NB4 (cell line): ENCODE measurements at regions not wholly inside any gene's neighbourhood (a gene's known extent, or its start where the extent isn't known, plus 50 kb on each side); places are given as distances from the start of the nearest gene placed in this dataset.

ENCODE experiments used
- DNase-seq: peaks from one replicate; pipeline ENCODE4 v3.0.0; 2010; ENCODE audit warnings: low read depth
- H3K4me3 ChIP-seq: one replicate; pipeline ENCODE4 v1.5.1; 2011; ENCODE audit warnings: mild to moderate bottlenecking, low read depth, low read length, moderate library complexity
- CTCF ChIP-seq: IDR thresholded peaks from one replicate; pipeline ENCODE4 v1.5.1; 2012; ENCODE audit warnings: low read depth, low read length
- MAX ChIP-seq: IDR thresholded peaks from 2 replicates; pipeline ENCODE4 v1.6.1; 2011; ENCODE audit warnings: low read depth, low read length
- MYC ChIP-seq: IDR thresholded peaks from 2 replicates; pipeline ENCODE4 v1.6.1; 2011; ENCODE audit warnings: low read depth, low read length
- POLR2A ChIP-seq: IDR thresholded peaks from 2 replicates; pipeline ENCODE4 v1.6.1; 2011; ENCODE audit warnings: mild to moderate bottlenecking; ENCODE audit not compliant: insufficient read length; ENCODE audit errors: extremely low read depth

GRCh38 chr20:60950974-60951373 is 301.1 kb upstream of the CDH4 start:
- no peak overlapping the region for H3K4me3 ChIP-seq
- no peak for DNase-seq
- TF ChIP-seq MYC (no peak), MAX (no peak), CTCF (no peak), POLR2A (no peak)

- H3K4me3 ChIP-seq, result no peak overlapping the region
- DNase-seq, result no peak
- TF ChIP-seq MYC (no peak), MAX (no peak), CTCF (no peak), POLR2A (no peak)
These were observed 299.2 kb upstream of the CDH4 start for GRCh38 chr20:60952861-60953260.

- no peak overlapping the region for H3K4me3 ChIP-seq
- TF ChIP-seq MAX, result no peak
- no peak for TF ChIP-seq CTCF
- TF ChIP-seq POLR2A, result no peak
- TF ChIP-seq MYC, result no peak
- no peak for DNase-seq
These were observed 298.7 kb upstream of the CDH4 start for GRCh38 chr20:60953321-60953720.

GRCh38 chr20:60955706-60956105 is 296.4 kb upstream of the CDH4 start:
- DNase-seq, result no peak
- TF ChIP-seq POLR2A, result no peak
- no peak overlapping the region for H3K4me3 ChIP-seq

GRCh38 chr20:60956194-60956593 is 295.9 kb upstream of the CDH4 start:
- no peak overlapping the region for H3K4me3 ChIP-seq
- TF ChIP-seq POLR2A (no peak), MAX (no peak), MYC (no peak), CTCF (no peak)
- no peak for DNase-seq

GRCh38 chr20:60957621-60958020 is 294.4 kb upstream of the CDH4 start:
- no peak for DNase-seq
- TF ChIP-seq POLR2A, result no peak
- TF ChIP-seq CTCF, result no peak
- TF ChIP-seq MAX, result no peak
- TF ChIP-seq MYC, result no peak

More at GRCh38 chr20:60957621-60958020, 294.4 kb upstream of the CDH4 start:
- H3K4me3 ChIP-seq, result no peak overlapping the region
